Bronchial epithelial cell (primary cell): ENCODE measurements at regions not wholly inside any gene's neighbourhood (a gene's known extent, or its start where the extent isn't known, plus 50 kb on each side); places are given as distances from the start of the nearest gene placed in this dataset.

Experiments
- DNase-seq: peaks from one replicate; pipeline ENCODE4 v3.0.0-alpha.2; 2010; ENCODE audit warnings: low read depth
- FAIRE-seq: peaks from 2 replicates; lab custom pipeline; 2011; peaks lifted over from hg19 to GRCh38; lab: Jason Lieb, UNC
- H3K27me3 ChIP-seq: 2 replicates; pipeline ENCODE4 v1.5.1; 2011; ENCODE audit warnings: low read length; ENCODE audit not compliant: control insufficient read depth, insufficient read depth
- H3K36me3 ChIP-seq: 2 replicates; pipeline ENCODE4 v1.5.1; 2011; ENCODE audit warnings: low read length; ENCODE audit not compliant: control insufficient read depth, insufficient read depth
- H3K4me3 ChIP-seq: 2 replicates; pipeline ENCODE4 v1.5.1; 2011; ENCODE audit warnings: mild to moderate bottlenecking, low read depth, low read length, control low read depth
- CTCF ChIP-seq: IDR thresholded peaks from 2 replicates; pipeline ENCODE4 v1.5.1; 2011; ENCODE audit warnings: mild to moderate bottlenecking, moderate library complexity, low read length, control low read depth, inconsistent platforms; ENCODE audit not compliant: insufficient read depth, severe bottlenecking

- Histone ChIP-seq H3K4me3 (no peak overlapping the region), H3K36me3 (no peaks in the 10 kb centered on the region), H3K27me3 (no peaks in the 10 kb centered on the region)
- DNase-seq = no peak
- no peak for FAIRE-seq
- TF ChIP-seq CTCF = no peak
Observed at GRCh38 chr10:28788762-28789161, 111.4 kb downstream of the BAMBI start.

GRCh38 chr10:28790146-28790545, 112.8 kb downstream of the BAMBI start:
- no peaks in the 10 kb centered on the region for H3K27me3 ChIP-seq
- no peak for FAIRE-seq
- no peak for TF ChIP-seq CTCF
- H3K36me3 ChIP-seq = no peaks in the 10 kb centered on the region
- no peak for DNase-seq
- H3K4me3 ChIP-seq = no peak overlapping the region

DNA sequence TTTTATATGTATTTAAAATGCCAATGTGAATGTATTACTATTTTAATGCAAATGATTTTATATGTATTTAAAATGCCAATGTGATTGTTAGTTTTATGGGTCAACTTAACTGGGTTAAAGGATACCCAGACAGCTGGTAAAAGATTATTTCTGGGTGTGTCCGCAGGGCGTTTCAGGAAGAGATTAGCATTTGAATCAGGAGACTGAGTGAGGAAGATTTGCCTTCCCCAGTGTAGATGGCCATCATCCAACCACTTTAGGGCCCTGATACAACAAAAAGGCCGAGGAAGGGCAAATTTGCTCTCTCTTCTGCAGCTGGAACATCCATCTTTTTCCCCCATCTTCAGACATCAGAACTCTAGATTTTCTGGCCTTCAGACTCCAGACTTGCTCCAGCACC, 116.2 kb downstream of the BAMBI start:
- TF ChIP-seq CTCF = no peak
- no peaks in the 10 kb centered on the region for H3K27me3 ChIP-seq
- H3K4me3 ChIP-seq = no peak overlapping the region
- no peak for FAIRE-seq
- DNase-seq = no peak
- H3K36me3 ChIP-seq = no peaks in the 10 kb centered on the region

DNA sequence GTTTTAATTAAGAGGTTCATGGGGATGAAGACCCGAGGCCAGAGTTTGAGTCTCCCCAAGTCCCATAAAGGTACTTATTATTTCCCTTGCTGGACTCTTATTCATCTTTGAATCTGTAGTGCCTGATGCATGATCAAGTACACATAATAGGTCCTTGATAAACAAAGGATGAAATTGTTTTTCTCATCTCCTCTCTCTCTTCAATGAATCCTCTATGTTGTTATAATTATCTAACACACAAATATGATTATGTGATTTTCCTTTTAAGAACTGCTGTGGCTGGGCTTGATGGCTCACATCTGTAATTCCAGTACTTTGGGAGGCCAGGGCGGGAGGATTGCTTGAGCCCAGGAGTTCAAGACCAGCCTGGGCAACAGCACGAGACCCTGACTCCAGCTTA, 117.7 kb downstream of the BAMBI start:
- FAIRE-seq = no peak
- Histone ChIP-seq H3K27me3 (no peaks in the 10 kb centered on the region), H3K36me3 (no peaks in the 10 kb centered on the region), H3K4me3 (no peak overlapping the region)
- no peak for TF ChIP-seq CTCF
- no peak for DNase-seq

- no peak for TF ChIP-seq CTCF
- Histone ChIP-seq H3K27me3 (no peaks in the 10 kb centered on the region), H3K36me3 (no peaks in the 10 kb centered on the region), H3K4me3 (no peak overlapping the region)
- DNase-seq (no peak), FAIRE-seq (no peak)
Observed at GRCh38 chr10:28796606-28797512, 119.5 kb downstream of the BAMBI start.
